GM12875 (cell line): ENCODE measurements at regions not wholly inside any gene's neighbourhood (a gene's known extent, or its start where the extent isn't known, plus 50 kb on each side); places are given as distances from the start of the nearest gene placed in this dataset.
"Not testable (repeated sequence)": the region's sequence is repeated elsewhere in the genome, so short reads cannot be mapped to it uniquely, and the experiment has no call there.

Experiments used
- H3K4me3 ChIP-seq: one replicate; pipeline ENCODE4 v1.5.1; 2011; ENCODE audit warnings: low read depth, low read length, control low read depth
- TF ChIP-seq, protein P1 (sequence below): IDR thresholded peaks from 2 replicates; pipeline ENCODE4 v1.5.1; 2011; ENCODE audit warnings: low read depth, mild to moderate bottlenecking, control low read depth, inconsistent platforms, low read length, moderate library complexity, borderline replicate concordance; ENCODE audit not compliant: insufficient read depth

DNA sequence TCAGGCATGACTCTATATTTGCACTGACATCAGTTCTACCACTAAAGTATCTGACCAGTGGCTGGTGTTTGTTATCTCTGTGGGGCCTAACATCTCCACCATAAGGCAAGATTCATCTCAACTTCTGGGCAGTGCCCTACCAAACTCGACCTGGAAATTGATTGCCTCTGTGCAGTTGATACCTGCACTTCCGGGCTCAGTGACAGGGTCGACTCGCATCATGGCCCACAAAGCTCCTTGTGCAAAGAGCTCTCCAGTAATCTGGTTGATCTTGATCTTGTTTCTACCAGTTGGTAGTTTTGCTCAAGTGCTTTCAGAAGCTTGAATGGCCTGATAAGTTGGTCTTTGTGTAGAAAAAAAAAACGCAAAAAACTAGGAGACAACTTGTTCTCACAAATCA lies 501.1 kb upstream of the JAG1 start:
- TF ChIP-seq, protein P1, sequence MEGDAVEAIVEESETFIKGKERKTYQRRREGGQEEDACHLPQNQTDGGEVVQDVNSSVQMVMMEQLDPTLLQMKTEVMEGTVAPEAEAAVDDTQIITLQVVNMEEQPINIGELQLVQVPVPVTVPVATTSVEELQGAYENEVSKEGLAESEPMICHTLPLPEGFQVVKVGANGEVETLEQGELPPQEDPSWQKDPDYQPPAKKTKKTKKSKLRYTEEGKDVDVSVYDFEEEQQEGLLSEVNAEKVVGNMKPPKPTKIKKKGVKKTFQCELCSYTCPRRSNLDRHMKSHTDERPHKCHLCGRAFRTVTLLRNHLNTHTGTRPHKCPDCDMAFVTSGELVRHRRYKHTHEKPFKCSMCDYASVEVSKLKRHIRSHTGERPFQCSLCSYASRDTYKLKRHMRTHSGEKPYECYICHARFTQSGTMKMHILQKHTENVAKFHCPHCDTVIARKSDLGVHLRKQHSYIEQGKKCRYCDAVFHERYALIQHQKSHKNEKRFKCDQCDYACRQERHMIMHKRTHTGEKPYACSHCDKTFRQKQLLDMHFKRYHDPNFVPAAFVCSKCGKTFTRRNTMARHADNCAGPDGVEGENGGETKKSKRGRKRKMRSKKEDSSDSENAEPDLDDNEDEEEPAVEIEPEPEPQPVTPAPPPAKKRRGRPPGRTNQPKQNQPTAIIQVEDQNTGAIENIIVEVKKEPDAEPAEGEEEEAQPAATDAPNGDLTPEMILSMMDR = no peak
- no peak overlapping the region for H3K4me3 ChIP-seq

DNA sequence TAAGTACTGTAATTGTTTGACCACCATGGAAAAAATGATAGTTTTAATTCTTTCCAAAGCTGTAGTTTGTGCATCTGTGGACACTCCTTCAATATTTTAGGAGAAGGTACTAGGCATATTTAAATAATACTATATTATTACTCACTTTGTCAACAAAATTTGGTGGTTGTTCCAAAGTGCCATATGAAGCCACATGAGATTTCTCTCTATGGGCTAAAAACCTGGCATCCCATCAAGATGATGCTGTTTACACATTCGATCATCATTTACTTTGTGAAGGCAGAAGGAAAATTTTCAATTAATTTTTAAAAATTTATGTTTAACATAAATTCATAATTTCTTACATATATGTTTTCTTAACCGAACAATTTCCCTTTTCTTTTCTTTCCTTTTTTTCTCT lies 502.6 kb upstream of the JAG1 start:
- TF ChIP-seq, protein P1 = no peak
- H3K4me3 ChIP-seq = no peak overlapping the region

DNA sequence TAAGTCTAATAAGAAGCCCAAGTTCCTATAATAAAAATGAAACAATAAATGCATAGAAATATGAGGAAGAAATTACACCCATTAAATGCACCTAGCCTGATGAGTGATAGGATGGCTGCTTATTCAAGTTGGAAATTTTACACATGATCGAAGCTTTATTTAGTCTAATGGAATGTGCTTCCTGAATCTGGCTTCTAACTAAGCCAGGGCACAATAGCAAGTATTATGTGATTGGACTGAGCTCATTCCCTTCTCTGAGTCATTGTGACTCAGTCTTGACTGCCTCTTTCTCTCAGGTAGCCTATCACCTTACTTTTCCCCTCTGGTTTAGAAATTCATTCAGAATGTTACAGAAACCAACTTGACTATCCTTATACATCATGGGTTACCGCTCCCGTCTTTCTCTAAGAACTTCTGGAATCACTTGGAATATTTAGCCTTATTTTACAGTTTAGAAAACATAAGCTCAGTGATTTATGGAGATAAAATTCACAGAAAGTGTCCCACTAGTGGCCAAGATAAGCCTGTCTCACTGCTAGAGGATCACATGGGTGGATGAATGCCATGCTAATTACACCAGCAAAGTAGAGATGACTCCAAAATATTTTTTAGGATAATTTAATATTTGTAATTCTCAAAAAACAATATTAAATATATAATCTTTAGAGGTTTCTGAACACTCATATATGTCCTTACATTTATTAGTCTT lies 505.3 kb upstream of the JAG1 start:
- TF ChIP-seq, protein P1 = no peak
- H3K4me3 ChIP-seq = no peak overlapping the region

DNA sequence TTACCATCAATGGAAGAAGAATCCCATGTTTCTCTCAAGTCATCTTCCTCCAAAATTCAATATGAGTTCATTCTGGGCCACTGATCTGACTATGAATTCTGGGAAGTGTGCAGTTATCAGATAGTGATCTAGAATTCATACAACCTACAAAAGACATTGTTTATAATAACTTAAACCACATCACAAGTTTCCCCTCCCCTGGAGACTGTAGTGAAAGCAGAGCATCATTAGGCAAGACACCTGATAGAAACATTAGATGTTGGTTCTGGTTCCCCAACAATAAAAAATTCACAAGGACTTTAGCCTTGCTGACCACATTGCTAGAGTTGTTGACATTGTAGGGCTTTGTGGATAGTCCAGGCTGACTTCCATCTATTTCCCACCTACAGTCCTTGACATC lies 506.4 kb upstream of the JAG1 start:
- H3K4me3 ChIP-seq = no peak overlapping the region
- TF ChIP-seq, protein P1 = no peak

DNA sequence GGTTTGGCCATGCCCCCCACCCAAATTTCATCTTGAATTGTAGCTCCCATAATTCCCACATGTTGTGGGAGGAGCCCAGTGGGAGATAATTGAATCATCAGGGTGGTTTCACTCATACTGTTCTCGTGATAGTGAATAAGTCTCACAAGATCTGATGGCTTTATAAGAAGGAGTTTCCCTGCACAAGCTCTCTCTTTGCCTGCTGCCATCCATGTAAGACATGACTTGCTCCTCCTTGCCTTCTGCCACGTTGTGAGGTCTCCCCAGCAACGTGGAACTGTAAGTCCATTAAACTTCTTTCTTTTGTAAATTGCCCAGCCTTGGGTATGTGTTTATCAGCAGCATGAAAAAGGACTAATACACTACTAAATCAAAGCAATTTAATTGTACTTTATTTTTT lies 507.3 kb upstream of the JAG1 start:
- not testable (repeated sequence) for H3K4me3 ChIP-seq

DNA sequence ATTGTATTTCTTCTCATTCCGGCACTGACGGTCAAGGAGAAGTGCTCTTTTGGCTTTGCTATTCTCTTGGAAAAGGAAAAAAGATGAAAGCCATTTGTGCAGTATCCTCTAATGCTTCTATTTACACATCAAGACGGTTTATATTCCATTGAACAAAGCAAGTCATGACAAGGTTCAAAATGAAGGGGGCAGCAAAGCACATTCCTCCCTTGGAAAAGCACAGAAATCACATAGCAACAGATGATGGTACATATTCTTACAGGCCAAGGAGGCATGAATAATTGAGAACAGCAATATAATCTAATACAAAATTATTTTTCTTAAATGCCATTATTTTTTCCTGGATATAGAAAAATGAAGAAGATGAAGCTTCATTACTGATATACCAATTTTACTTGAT lies 508.2 kb upstream of the JAG1 start:
- H3K4me3 ChIP-seq = no peak overlapping the region
- TF ChIP-seq, protein P1 = no peak

DNA sequence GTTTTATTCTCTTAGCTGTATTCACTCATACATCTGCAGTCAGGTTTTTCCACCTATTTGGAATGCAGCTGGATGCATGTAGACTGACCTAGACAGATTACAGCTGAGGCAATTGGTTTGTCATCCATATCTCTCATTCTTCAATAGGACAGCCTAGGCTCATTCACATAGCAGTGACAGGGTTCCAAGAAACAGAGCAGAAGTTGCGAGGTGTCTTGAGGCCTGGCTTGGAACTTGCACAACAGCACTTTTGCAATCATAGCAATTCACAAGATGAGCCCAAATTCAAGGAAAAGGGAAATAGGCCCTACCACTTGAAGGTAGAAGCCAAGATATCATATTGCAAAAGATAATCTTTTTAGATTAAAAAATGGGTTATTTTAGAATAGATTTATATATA lies 508.9 kb upstream of the JAG1 start:
- TF ChIP-seq, protein P1 = no peak
- no peak overlapping the region for H3K4me3 ChIP-seq

DNA sequence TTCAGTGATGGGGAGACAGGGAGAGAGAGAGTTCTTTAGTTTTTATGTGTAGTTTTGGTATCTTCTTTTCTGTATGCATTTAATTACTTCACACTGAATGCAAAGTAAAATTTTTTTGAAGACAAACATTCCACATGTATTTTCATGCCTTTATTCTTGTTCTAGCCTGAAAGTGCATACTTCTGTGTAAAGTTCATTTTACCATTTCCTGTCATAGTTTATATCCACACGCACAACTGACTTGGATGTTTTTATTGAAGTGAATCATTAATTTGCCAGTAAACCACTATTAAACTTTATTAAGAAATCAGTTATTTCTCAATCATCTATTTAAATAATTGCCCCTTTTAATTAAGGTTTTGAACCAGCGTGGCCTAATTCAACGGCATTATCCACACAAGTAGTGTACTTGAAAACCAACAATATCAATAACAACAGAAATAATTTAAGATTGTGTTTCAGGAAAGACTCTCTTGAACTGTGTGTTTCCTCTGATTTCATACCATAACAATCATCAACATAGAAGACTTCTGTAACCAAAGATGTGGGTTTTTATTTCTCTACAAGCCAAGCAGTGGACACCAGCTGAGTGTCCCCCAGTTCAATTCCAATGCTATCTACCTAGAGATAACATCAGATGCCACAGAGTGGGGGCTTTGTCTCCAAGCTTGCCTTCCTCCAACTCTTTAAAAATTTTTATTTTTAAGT lies 512.7 kb upstream of the JAG1 start:
- TF ChIP-seq, protein P1 = no peak
- H3K4me3 ChIP-seq = no peak overlapping the region
